Adipocyte (in vitro differentiated cells): ENCODE measurements at regions not wholly inside any gene's neighbourhood (a gene's known extent, or its start where the extent isn't known, plus 50 kb on each side); places are given as distances from the start of the nearest gene placed in this dataset.
"Not testable (repeated sequence)": the region's sequence is repeated elsewhere in the genome, so short reads cannot be mapped to it uniquely, and the experiment has no call there.

Source experiments
- DNase-seq: peaks from one replicate; pipeline ENCODE4 v3.0.0-alpha.2; 2015; ENCODE audit warnings: low read depth
- H3K27me3 ChIP-seq: replicated peaks from 2 replicates; pipeline ENCODE4 v1.7.0; 2013; ENCODE audit warnings: mild to moderate bottlenecking, low read length, moderate library complexity; ENCODE audit not compliant: control insufficient read depth, insufficient read depth
- H3K36me3 ChIP-seq: 2 replicates; pipeline ENCODE4 v1.7.0; 2013; ENCODE audit warnings: low read length, mild to moderate bottlenecking, moderate library complexity; ENCODE audit not compliant: control insufficient read depth, insufficient read depth, severe bottlenecking
- H3K4me1 ChIP-seq: 2 replicates; pipeline ENCODE4 v1.7.0; 2013; ENCODE audit warnings: mild to moderate bottlenecking, low read length, moderate library complexity; ENCODE audit not compliant: control insufficient read depth, insufficient read depth
- H3K4me3 ChIP-seq: 2 replicates; pipeline ENCODE4 v1.7.0; 2013; ENCODE audit warnings: mild to moderate bottlenecking, low read length, moderate library complexity
- H3K9ac ChIP-seq: 2 replicates; pipeline ENCODE4 v1.7.0; 2013; ENCODE audit warnings: mild to moderate bottlenecking, low read length, moderate library complexity
- H3K9me3 ChIP-seq: 2 replicates; pipeline ENCODE4 v1.7.0; 2013; ENCODE audit warnings: mild to moderate bottlenecking, low read length, moderate library complexity; ENCODE audit not compliant: control insufficient read depth

DNA sequence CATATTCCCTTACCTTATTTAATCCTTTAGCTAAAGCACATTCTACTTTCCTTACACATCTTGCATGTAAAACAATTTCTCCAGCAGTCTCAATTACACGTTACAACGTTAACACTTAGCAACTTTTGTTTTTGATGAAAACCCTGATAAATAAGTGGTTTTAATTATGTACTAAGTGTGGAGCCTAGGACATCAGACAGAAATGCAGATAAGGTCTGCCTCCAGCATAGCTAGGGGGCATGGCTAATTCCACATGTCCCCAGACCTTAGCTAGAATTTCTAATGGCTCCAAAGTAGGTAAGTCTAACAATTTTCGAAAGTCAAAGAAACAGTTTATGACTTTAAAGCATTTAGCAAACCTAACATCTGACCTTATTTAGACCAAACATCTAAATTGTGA, 77.4 kb upstream of the TERB2 start:
- Histone ChIP-seq H3K9me3 (peaks cover 38% of the 10 kb centered on the region), H3K4me3 (no peak overlapping the region), H3K4me1 (peaks cover 12% of the 10 kb centered on the region), H3K36me3 (no peaks in the 10 kb centered on the region), H3K9ac (no peak overlapping the region), H3K27me3 (no peaks in the 10 kb centered on the region)
- DNase-seq, result no peak

DNA sequence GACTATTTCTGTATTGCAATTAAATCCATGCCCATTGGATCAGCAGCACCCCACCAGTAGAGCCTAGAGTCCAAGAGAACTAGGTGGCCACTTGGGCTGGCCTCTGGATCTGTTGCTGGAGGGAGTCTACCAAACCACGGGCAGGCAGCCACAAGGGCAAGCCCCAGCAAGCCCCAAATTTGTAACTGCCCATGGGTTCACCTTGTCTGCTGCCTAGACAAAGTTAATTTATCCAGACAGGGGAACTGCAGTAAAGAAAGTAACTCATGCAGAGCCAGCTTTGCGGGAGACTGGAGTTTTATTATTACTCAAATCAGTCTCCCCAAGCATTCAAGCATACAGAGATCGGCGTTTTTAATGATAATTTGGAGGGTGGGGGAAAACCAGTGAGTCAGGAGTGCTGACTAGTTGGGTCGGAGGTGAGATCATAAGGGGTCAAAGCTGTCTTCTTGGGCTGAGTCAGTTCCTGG, 74.0 kb upstream of the TERB2 start:
- Histone ChIP-seq H3K27me3 (no peaks in the 10 kb centered on the region), H3K36me3 (no peaks in the 10 kb centered on the region), H3K9me3 (peaks cover 16% of the 10 kb centered on the region), H3K4me3 (no peak overlapping the region), H3K9ac (no peak overlapping the region), H3K4me1 (peaks cover 18% of the 10 kb centered on the region)
- DNase-seq, result no peak

DNA sequence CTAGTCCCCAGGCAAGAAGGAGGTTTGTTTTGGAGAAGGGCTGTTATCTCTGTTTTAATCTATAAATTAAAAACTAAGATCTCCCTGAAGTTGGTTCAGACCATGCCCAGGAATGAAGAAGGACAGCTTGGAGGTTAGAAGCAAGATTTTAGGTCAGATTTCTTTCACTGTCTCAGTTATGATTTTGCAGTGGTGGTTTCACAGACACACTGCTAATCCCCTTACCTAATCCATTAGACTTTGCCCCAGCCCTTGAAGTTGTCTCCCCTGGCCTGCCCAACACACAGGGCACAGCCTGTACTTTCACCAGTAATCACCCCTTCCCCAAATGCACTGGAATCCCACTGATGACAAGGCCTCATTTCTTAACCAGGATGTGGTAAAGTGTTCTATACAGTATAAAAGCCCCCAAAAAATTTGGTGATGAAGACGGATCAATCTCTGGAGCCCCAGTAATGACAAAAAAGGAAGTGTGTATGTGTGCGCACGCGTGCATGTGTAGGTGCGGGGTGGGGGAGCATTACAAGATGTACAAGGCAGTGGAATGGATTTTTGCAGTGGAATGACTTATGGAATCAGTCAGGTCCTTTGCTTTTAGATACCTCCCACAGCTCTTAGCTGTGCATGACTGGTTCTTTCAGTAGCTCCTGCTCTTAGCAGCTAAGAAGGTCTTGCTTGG, 73.1 kb upstream of the TERB2 start:
- DNase-seq, result no peak
- H3K4me3 ChIP-seq, result no peak overlapping the region
- H3K4me1 ChIP-seq, result peaks cover 18% of the 10 kb centered on the region
- no peaks in the 10 kb centered on the region for H3K27me3 ChIP-seq
- no peak overlapping the region for H3K9ac ChIP-seq
- H3K9me3 ChIP-seq, result peaks cover 8% of the 10 kb centered on the region
- no peaks in the 10 kb centered on the region for H3K36me3 ChIP-seq

DNA sequence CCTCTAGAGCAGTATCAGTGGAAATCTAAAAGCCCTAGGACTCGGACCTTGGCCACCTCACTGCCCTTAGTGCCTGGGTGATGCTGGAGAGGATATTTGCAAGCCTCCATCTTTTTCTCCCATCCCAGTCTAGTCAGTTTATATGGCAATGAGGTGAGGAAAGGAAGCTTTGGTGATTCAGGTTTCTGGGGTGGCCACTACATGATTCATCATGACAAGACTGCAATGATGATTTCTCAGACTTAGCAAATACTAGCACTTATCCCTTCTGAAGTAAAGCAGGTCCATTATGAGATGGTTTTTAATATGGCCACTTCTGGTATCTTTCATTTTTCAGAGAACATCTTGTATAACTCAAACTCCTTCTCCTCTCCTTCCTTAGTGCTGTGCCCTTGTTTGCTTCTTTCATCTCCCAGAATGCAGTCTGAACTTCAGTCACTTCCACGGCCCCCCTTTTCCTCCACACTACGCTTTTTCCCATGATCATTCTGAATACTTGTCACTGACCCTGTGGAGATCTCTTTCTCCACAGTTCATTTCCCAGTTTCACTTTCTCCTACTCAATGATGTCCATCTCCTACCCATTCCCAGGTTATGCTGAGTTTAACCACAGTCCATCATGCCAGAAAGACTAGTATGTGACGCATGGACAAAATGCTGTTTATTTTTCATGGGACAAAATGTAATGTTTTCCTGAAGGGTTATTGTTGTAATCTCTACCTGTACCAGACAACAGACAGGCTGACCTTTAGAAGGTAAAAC, 57.4 kb upstream of the TERB2 start:
- not testable (repeated sequence) for H3K9me3 ChIP-seq, H3K27me3 ChIP-seq, H3K9ac ChIP-seq, H3K4me1 ChIP-seq, H3K36me3 ChIP-seq, H3K4me3 ChIP-seq, DNase-seq

DNA sequence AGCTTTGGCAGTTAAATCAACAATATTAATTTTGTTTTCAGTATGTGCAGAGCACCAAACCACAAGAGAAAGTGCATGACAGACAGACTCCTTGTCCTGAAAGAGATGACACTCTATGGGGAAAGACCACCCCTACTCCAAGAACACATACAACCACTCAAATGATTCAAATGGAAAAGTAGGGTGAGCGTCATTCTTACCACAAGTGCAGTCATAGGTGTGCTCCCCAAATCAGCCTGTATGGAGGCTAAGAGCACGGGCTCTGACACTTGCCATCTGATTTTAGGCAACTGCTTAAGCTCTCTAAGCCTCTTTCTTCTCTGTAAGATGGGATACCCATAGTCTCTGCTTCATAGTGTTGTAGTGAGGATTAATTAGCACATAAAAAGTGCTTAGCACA, 56.7 kb upstream of the TERB2 start:
- not testable (repeated sequence) for DNase-seq, H3K4me3 ChIP-seq, H3K9me3 ChIP-seq, H3K27me3 ChIP-seq, H3K4me1 ChIP-seq, H3K9ac ChIP-seq, H3K36me3 ChIP-seq

DNA sequence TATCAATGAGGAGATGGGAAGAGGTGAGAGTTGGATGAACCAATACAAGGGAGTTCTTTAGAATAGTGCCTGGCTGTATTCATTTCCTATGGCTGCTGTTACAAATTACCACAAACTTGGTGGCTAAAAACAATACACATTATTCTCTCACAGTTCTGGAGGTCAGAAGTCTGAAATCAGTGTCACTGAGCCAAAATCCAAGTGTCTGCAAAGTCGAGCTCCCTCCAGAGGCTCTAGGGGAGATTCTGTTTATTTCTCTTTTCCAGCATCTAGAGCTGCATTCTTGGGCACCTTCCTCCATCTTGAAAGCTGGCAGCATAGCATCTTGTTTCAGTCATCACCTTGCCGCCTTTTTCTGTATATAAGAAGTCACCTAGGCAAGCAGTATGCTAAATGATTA, 55.7 kb upstream of the TERB2 start:
- H3K4me1 ChIP-seq, DNase-seq: not testable (repeated sequence)

DNA sequence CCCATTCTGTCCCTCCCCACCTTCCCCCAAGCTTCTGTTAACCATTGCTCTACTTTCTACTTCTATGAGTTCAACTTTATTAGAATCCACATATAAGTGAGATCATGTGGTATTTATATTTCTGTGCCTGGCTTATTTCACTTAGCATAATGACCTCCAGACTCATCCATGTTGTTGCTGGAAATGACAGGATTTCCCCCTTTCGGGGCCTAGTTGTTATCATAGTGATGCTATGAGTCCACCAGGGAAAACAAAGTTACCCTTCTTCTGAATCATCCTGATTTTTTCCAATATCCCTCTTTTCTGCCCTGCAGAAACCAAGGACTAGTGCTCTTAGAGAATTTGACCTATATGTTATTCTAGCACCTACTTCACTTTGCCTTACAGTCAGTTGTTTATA, 53.2 kb upstream of the TERB2 start:
- H3K4me3 ChIP-seq, H3K4me1 ChIP-seq, DNase-seq, H3K9me3 ChIP-seq, H3K9ac ChIP-seq, H3K36me3 ChIP-seq, H3K27me3 ChIP-seq: not testable (repeated sequence)

More for the DNA sequence above, 55.7 kb upstream of the TERB2 start:
- not testable (repeated sequence) for H3K4me3 ChIP-seq, H3K9me3 ChIP-seq, H3K27me3 ChIP-seq, H3K9ac ChIP-seq, H3K36me3 ChIP-seq

DNA sequence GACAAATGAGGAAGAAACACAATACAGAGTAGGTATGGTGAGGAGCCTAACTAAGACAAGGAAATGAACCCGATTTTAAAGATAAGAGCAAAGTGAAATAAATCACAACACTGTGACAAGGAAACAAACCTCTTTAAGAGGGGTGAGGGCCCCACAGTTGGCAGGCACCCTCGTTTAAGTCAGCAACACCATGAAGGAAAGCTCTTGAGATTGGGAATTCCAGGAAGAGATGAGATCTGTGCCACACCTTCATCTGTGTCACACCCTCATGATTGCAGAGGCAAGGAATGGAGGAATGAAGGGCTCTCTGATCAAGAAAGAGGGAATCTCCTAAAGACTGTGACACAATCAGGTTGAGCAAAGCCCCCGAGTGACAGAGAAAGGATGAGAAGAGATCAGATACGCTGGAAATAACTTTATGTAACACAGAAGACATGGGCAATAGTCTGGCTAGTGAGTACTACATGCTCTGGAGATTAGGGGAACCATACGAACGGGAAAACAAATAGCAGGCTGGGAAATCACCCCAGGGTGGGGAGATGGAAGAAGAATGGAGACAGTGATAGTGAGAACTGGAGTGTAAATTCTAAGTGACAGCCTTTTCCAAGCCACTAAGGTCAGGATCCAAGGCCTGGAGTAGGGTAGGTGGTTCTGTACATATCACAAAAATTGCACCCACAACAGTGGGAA, 51.7 kb upstream of the TERB2 start:
- DNase-seq, H3K9me3 ChIP-seq, H3K36me3 ChIP-seq, H3K9ac ChIP-seq, H3K4me3 ChIP-seq, H3K4me1 ChIP-seq, H3K27me3 ChIP-seq: not testable (repeated sequence)
